ENCODE measurements at regions not wholly inside any gene's neighbourhood (a gene's known extent, or its start where the extent isn't known, plus 50 kb on each side); places are given as distances from the start of the nearest gene placed in this dataset.

- dilution Hi-C loops (cut with MboI; ENCODE audit: extremely low pct_ligation_motif_present, low sequenced_read_pairs): no loop called here
- H3K4me1 ChIP-seq (ENCODE audit: control insufficient read depth, extremely low read depth, insufficient read depth, low read length): no peaks in the 10 kb centered on the region
- no peak overlapping the region for H3K27ac ChIP-seq (ENCODE audit: control insufficient read depth, insufficient read depth, low read length)
- H3K27me3 ChIP-seq (ENCODE audit: control insufficient read depth, extremely low read depth, insufficient read depth, low read length): no peaks in the 10 kb centered on the region
- H2AFZ ChIP-seq (ENCODE audit: control insufficient read depth, low read length): no peak overlapping the region
- H3K4me3 ChIP-seq (ENCODE audit: control insufficient read depth in 2 of 3, extremely low read depth in 1 of 3, insufficient read depth in 2 of 3, low read depth in 1 of 3, low read length in 3 of 3): no peak overlapping the region
- no peak overlapping the region for H3K4me2 ChIP-seq (ENCODE audit: control insufficient read depth, extremely low read depth, insufficient read depth, low read depth, low read length)
- H3K9me3 ChIP-seq (ENCODE audit: control insufficient read depth, low read depth, low read length): no peaks in the 10 kb centered on the region
- H3K36me3 ChIP-seq (ENCODE audit: control insufficient read depth in 2 of 2, extremely low read depth in 1 of 2, insufficient read depth in 2 of 2, low read length in 2 of 2): no peaks in the 10 kb centered on the region
- DNase-seq (ENCODE audit: low read depth, low spot score): no peak
- no peaks in the 10 kb centered on the region for H4K20me1 ChIP-seq (ENCODE audit: control insufficient read depth, extremely low read depth, insufficient read depth, low read length)
- H3K9me1 ChIP-seq (ENCODE audit: control insufficient read depth, extremely low read depth, insufficient read depth, low read length): no peaks in the 10 kb centered on the region
- H3K79me2 ChIP-seq (ENCODE audit: control insufficient read depth, insufficient read depth, low read length): no peaks in the 10 kb centered on the region
- FAIRE-seq: no peak
- no peak for TF ChIP-seq EZH2 (IDR thresholded peaks at IDR 0.05; ENCODE audit: low read length)
- no peak for TF ChIP-seq CTCF (optimal IDR thresholded peaks at IDR 0.05 in 1 of 3, IDR thresholded peaks at IDR 0.05 in 1 of 3, conservative IDR thresholded peaks at IDR 0.05 in 1 of 3; ENCODE audit: extremely low read depth in 1 of 3, insufficient read depth in 2 of 3, low read length in 3 of 3)
- no peak overlapping the region for H3K9ac ChIP-seq (ENCODE audit: control insufficient read depth, extremely low read depth, insufficient read depth, low read length)
Measured at GRCh38 chr2:52818958-52819357, 948.6 kb upstream of the CHAC2 start.

- Histone ChIP-seq H3K9me3 (ENCODE audit: control insufficient read depth, low read depth, low read length) (no peaks in the 10 kb centered on the region), H2AFZ (ENCODE audit: control insufficient read depth, low read length) (no peak overlapping the region), H3K79me2 (ENCODE audit: control insufficient read depth, insufficient read depth, low read length) (no peaks in the 10 kb centered on the region), H3K27ac (ENCODE audit: control insufficient read depth, insufficient read depth, low read length) (no peak overlapping the region), H3K4me3 (ENCODE audit: control insufficient read depth in 2 of 3, extremely low read depth in 1 of 3, insufficient read depth in 2 of 3, low read depth in 1 of 3, low read length in 3 of 3) (no peak overlapping the region), H3K4me2 (ENCODE audit: control insufficient read depth, extremely low read depth, insufficient read depth, low read depth, low read length) (no peak overlapping the region), H3K27me3 (ENCODE audit: control insufficient read depth, extremely low read depth, insufficient read depth, low read length) (no peaks in the 10 kb centered on the region), H4K20me1 (ENCODE audit: control insufficient read depth, extremely low read depth, insufficient read depth, low read length) (no peaks in the 10 kb centered on the region), H3K9me1 (ENCODE audit: control insufficient read depth, extremely low read depth, insufficient read depth, low read length) (no peaks in the 10 kb centered on the region), H3K36me3 (ENCODE audit: control insufficient read depth in 2 of 2, extremely low read depth in 1 of 2, insufficient read depth in 2 of 2, low read length in 2 of 2) (no peaks in the 10 kb centered on the region), H3K4me1 (ENCODE audit: control insufficient read depth, extremely low read depth, insufficient read depth, low read length) (no peaks in the 10 kb centered on the region), H3K9ac (ENCODE audit: control insufficient read depth, extremely low read depth, insufficient read depth, low read length) (no peak overlapping the region)
- dilution Hi-C loops (cut with MboI; ENCODE audit: extremely low pct_ligation_motif_present, low sequenced_read_pairs): no loop called here
- TF ChIP-seq CTCF (optimal IDR thresholded peaks at IDR 0.05 in 1 of 3, IDR thresholded peaks at IDR 0.05 in 1 of 3, conservative IDR thresholded peaks at IDR 0.05 in 1 of 3; ENCODE audit: extremely low read depth in 1 of 3, insufficient read depth in 2 of 3, low read length in 3 of 3) (peak in 2 of 3 experiments; percentile 5 to 17), EZH2 (IDR thresholded peaks at IDR 0.05; ENCODE audit: low read length) (no peak)
- FAIRE-seq (peak; percentile 58), DNase-seq (ENCODE audit: low read depth, low spot score) (no peak)
Measured at GRCh38 chr2:52810460-52810859, 957.1 kb upstream of the CHAC2 start.
